PC-9 (cell line): ENCODE measurements at regions not wholly inside any gene's neighbourhood (a gene's known extent, or its start where the extent isn't known, plus 50 kb on each side); places are given as distances from the start of the nearest gene placed in this dataset.

Experiments used
- BruUV-seq: library from RNA; stranded (reverse); fragments of 400-500 nt; replicated peaks from 2 replicates; lab custom pipeline; 2021; lab: Mats Ljungman, UMichigan
- CTCF ChIA-PET: fragments of 300-600 bp; sonication (Branson Sonifier 250); formaldehyde crosslinking; loops from one replicate; lab custom pipeline; 2022; ENCODE audit warnings: antibody characterized with exemption; lab: Charles Lee
- POLR2A ChIA-PET: fragments of 300-600 bp; sonication (Branson Sonifier 250); formaldehyde crosslinking; loops from one replicate; lab custom pipeline; 2022; ENCODE audit warnings: antibody characterized with exemption; ENCODE audit not compliant: unreplicated experiment; lab: Charles Lee
- DNase-seq, 2 experiments: peaks; one replicate each; pipeline versions ENCODE4 v3.0.0 to v3.0.0-alpha.2; 2015 to 2022; ENCODE audit warnings: mixed read lengths in 1 of 2
- H2AFZ ChIP-seq: fragments of 200-600 bp; sonication (generic); 2 replicates; pipeline ENCODE4 v1.8.1; 2017; ENCODE audit warnings: antibody characterized with exemption
- H3F3A ChIP-seq: fragments of 200-600 bp; sonication (generic); 2 replicates; pipeline ENCODE4 v1.8.1; 2017; ENCODE audit warnings: antibody characterized with exemption, mild to moderate bottlenecking, low read depth; ENCODE audit not compliant: insufficient read depth
- H3K27ac ChIP-seq: fragments of 200-600 bp; sonication (generic); 2 replicates; pipeline ENCODE4 v1.6.1; 2016; ENCODE audit warnings: mixed run types
- H3K27me3 ChIP-seq: fragments of 200-600 bp; sonication (generic); 2 replicates; pipeline ENCODE4 v1.6.1; 2016; ENCODE audit warnings: low read depth, mixed run types; ENCODE audit not compliant: insufficient read depth
- H3K36me3 ChIP-seq: fragments of 200-600 bp; sonication (generic); 2 replicates; pipeline ENCODE4 v1.6.1; 2016; ENCODE audit warnings: low read depth, mixed run types
- H3K4me1 ChIP-seq: fragments of 200-600 bp; sonication (generic); replicated peaks from 2 replicates; pipeline ENCODE4 v1.6.1; 2016; ENCODE audit warnings: mixed run types; ENCODE audit not compliant: insufficient read depth
- H3K4me2 ChIP-seq: fragments of 200-600 bp; sonication (generic); 2 replicates; pipeline ENCODE4 v1.6.1; 2017; ENCODE audit warnings: mixed run types
- H3K4me3 ChIP-seq: fragments of 200-600 bp; sonication (generic); 2 replicates; pipeline ENCODE4 v1.6.1; 2016; ENCODE audit warnings: mixed run types
- H3K79me2 ChIP-seq: fragments of 200-600 bp; sonication (generic); 2 replicates; pipeline ENCODE4 v1.6.1; 2017; ENCODE audit warnings: low read depth, mixed run types
- H3K9me2 ChIP-seq: fragments of 200-600 bp; sonication (generic); 2 replicates; pipeline ENCODE4 v1.8.1; 2017; ENCODE audit warnings: mild to moderate bottlenecking; ENCODE audit not compliant: insufficient read depth
- H3K9me3 ChIP-seq: fragments of 200-600 bp; sonication (generic); 2 replicates; pipeline ENCODE4 v1.8.1; 2016; ENCODE audit warnings: low read depth; ENCODE audit not compliant: insufficient read depth
- H4K20me1 ChIP-seq: fragments of 200-600 bp; sonication (generic); 2 replicates; pipeline ENCODE4 v1.8.1; 2017; ENCODE audit not compliant: insufficient read depth
- EZH2 ChIP-seq: fragments of 200-600 bp; sonication (generic); IDR thresholded peaks from 2 replicates; pipeline ENCODE4 v1.8.0; 2017; ENCODE audit warnings: antibody characterized with exemption, low read depth
- intact Hi-C: fragments of 100-400 bp; cut with micrococcal nuclease; formaldehyde crosslinking; loops from one replicate; pipeline ENCODE4 v1.10.0; 2022; ENCODE audit not compliant: unreplicated experiment
- TF ChIP-seq, protein P1 (sequence below): fragments of 200-600 bp; sonication (generic); conservative IDR thresholded peaks from 2 replicates; pipeline ENCODE4 v1.6.1; 2017; ENCODE audit warnings: mixed run types, antibody characterized with exemption, mild to moderate bottlenecking, moderate library complexity

DNA sequence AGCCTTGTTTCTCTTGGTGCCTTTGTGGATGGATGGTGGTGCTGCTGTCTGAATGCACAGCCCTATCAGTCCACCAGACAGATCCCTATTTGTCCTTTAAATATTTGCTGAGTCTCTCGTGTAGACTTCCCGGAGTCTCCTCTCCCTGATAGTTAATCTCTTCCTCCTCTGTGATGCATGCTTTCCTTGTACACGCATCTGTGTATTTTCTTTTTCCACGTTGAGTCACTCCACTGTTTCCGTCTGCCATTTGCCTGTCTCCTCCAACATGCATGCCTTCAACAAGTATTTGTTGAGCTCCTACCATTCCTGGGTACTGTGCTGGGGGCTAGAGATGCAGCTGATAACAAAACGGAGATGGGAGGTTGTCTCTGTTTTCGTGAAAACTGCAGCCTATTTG, 282.6 kb downstream of the HAPSTR1 start:
- Histone ChIP-seq H3K4me3 (no peak overlapping the region), H3K27me3 (peaks cover 18% of the 10 kb centered on the region), H3K9me2 (no peaks in the 10 kb centered on the region; the same call in 1 of the 2 replicates), H3K4me1 (no peaks in the 10 kb centered on the region), H3F3A (no peaks in the 10 kb centered on the region), H2AFZ (no peak overlapping the region), H3K9me3 (no peaks in the 10 kb centered on the region), H3K79me2 (no peaks in the 10 kb centered on the region), H4K20me1 (no peaks in the 10 kb centered on the region), H3K36me3 (no peaks in the 10 kb centered on the region), H3K27ac (no peak overlapping the region), H3K4me2 (no peak overlapping the region)
- no TSS peak for BruUV-seq
- POLR2A ChIA-PET = no interaction called here
- DNase-seq = no peak
- no peak for TF ChIP-seq EZH2
- TF ChIP-seq, protein P1, sequence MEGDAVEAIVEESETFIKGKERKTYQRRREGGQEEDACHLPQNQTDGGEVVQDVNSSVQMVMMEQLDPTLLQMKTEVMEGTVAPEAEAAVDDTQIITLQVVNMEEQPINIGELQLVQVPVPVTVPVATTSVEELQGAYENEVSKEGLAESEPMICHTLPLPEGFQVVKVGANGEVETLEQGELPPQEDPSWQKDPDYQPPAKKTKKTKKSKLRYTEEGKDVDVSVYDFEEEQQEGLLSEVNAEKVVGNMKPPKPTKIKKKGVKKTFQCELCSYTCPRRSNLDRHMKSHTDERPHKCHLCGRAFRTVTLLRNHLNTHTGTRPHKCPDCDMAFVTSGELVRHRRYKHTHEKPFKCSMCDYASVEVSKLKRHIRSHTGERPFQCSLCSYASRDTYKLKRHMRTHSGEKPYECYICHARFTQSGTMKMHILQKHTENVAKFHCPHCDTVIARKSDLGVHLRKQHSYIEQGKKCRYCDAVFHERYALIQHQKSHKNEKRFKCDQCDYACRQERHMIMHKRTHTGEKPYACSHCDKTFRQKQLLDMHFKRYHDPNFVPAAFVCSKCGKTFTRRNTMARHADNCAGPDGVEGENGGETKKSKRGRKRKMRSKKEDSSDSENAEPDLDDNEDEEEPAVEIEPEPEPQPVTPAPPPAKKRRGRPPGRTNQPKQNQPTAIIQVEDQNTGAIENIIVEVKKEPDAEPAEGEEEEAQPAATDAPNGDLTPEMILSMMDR = no peak
- intact Hi-C loops = no loop called here
- CTCF ChIA-PET = no interaction called here

DNA sequence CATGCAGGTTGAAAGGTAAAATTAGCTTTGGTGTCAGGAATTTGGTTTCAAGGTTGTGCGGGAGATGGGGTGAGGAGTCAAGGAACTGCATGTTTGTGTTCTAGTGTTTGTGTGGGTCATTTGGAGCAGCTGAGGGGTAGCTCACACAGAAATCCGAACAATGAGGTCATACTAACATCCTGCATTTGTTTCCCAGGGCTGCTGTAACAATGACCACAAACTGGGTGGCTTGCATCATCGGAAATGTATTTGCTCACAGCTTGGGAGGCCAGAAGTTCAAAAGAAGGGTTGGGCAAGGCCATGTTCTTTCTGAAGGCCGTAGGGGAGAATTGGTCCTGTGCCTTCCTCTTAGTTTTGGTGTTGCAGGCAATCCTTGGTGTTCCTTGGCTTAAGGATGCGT, 287.4 kb downstream of the HAPSTR1 start:
- no peak overlapping the region for H3K27ac ChIP-seq
- DNase-seq = no peak
- intact Hi-C loops = no loop called here
- no peak overlapping the region for H3K4me2 ChIP-seq
- no peak overlapping the region for H2AFZ ChIP-seq
- POLR2A ChIA-PET = no interaction called here
- H3K36me3 ChIP-seq = no peaks in the 10 kb centered on the region
- H3K4me3 ChIP-seq = no peak overlapping the region
- H3K79me2 ChIP-seq = no peaks in the 10 kb centered on the region
- TF ChIP-seq, protein P1 = no peak
- TF ChIP-seq EZH2 = no peak
- H3K27me3 ChIP-seq = no peaks in the 10 kb centered on the region; the same call in 1 of the 2 replicates
- BruUV-seq = no TSS peak
- CTCF ChIA-PET = no interaction called here
- H3F3A ChIP-seq = no peaks in the 10 kb centered on the region
- no peaks in the 10 kb centered on the region; the same call in 1 of the 2 replicates for H3K9me2 ChIP-seq
- H3K9me3 ChIP-seq = no peaks in the 10 kb centered on the region
- H3K4me1 ChIP-seq = no peaks in the 10 kb centered on the region
- no peaks in the 10 kb centered on the region for H4K20me1 ChIP-seq

DNA sequence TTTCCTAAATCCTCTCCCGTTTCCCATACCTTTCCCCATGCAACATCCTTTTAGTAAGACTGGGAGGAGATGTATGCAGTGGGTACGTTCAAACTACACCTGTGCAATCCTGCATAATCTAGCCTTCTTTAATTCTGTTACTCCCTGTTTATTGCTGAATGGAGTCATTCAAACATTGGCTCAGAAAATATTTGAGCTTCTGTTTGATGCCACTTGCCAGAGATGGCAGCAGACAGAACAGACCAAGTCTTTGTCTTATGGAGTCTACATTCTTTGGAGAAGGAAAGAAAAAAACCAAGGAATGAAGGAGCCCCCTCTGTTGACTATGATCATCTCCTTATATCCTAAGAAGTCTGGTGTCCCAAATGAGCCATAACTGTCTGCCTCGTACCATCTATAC, 288.8 kb downstream of the HAPSTR1 start:
- H3K79me2 ChIP-seq = no peaks in the 10 kb centered on the region
- no peaks in the 10 kb centered on the region for H3K4me1 ChIP-seq
- intact Hi-C loops = no loop called here

More for the DNA sequence above, 288.8 kb downstream of the HAPSTR1 start:
- Histone ChIP-seq H3K4me3 (no peak overlapping the region), H3K9me3 (no peaks in the 10 kb centered on the region), H3K27ac (no peak overlapping the region), H3K27me3 (no peaks in the 10 kb centered on the region; the same call in 1 of the 2 replicates), H2AFZ (no peak overlapping the region), H3F3A (no peaks in the 10 kb centered on the region), H4K20me1 (no peaks in the 10 kb centered on the region), H3K4me2 (no peak overlapping the region), H3K36me3 (no peaks in the 10 kb centered on the region), H3K9me2 (no peaks in the 10 kb centered on the region; the same call in 1 of the 2 replicates)
- POLR2A ChIA-PET = no interaction called here
- TF ChIP-seq, protein P1 = no peak
- no peak for TF ChIP-seq EZH2
- DNase-seq = no peak
- no TSS peak for BruUV-seq
- CTCF ChIA-PET = no interaction called here
